ENCODE measurements at regions not wholly inside any gene's neighbourhood (a gene's known extent, or its start where the extent isn't known, plus 50 kb on each side); places are given as distances from the start of the nearest gene placed in this dataset.
"Not testable (repeated sequence)": the region's sequence is repeated elsewhere in the genome, so short reads cannot be mapped to it uniquely, and the experiment has no call there.

- not testable (repeated sequence) for DNase-seq
Measured at GRCh38 chr12:58426437-58426836, 485.1 kb downstream of the ATP23 start.

GRCh38 chr12:58433959-58434358 lies 486.3 kb downstream of the LRIG3 start:
- DNase-seq: no peak

GRCh38 chr12:58434726-58435125 lies 485.6 kb downstream of the LRIG3 start:
- DNase-seq: no peak

- no peak for DNase-seq
Measured at GRCh38 chr12:58435647-58436046, 484.7 kb downstream of the LRIG3 start.

- no peak for DNase-seq
Measured at GRCh38 chr12:58441483-58441882, 478.8 kb downstream of the LRIG3 start.

GRCh38 chr12:58443273-58443980 lies 476.9 kb downstream of the LRIG3 start:
- DNase-seq: no peak

- no peak for DNase-seq
Measured at GRCh38 chr12:58443981-58444371, 476.3 kb downstream of the LRIG3 start.

GRCh38 chr12:58450868-58451482 lies 469.3 kb downstream of the LRIG3 start:
- DNase-seq: no peak

- DNase-seq: no peak
Measured at GRCh38 chr12:58452546-58452945, 467.8 kb downstream of the LRIG3 start.

GRCh38 chr12:58453306-58453705 lies 467.0 kb downstream of the LRIG3 start:
- no peak for DNase-seq

GRCh38 chr12:58455136-58455535 lies 465.2 kb downstream of the LRIG3 start:
- DNase-seq: no peak

GRCh38 chr12:58458102-58458501 lies 462.2 kb downstream of the LRIG3 start:
- no peak for DNase-seq

- DNase-seq: no peak
Measured at GRCh38 chr12:58459191-58459590, 461.1 kb downstream of the LRIG3 start.

- DNase-seq: no peak
Measured at GRCh38 chr12:58463051-58463450, 457.3 kb downstream of the LRIG3 start.

GRCh38 chr12:58465418-58465817 lies 454.9 kb downstream of the LRIG3 start:
- no peak for DNase-seq

- no peak for DNase-seq
Measured at GRCh38 chr12:58470266-58471010, 449.9 kb downstream of the LRIG3 start.

GRCh38 chr12:58479401-58479800 lies 440.9 kb downstream of the LRIG3 start:
- DNase-seq: no peak

GRCh38 chr12:58481811-58482210 lies 438.5 kb downstream of the LRIG3 start:
- no peak for DNase-seq

- DNase-seq: no peak
Measured at GRCh38 chr12:58487255-58487654, 433.0 kb downstream of the LRIG3 start.

GRCh38 chr12:58487678-58488161 lies 432.6 kb downstream of the LRIG3 start:
- no peak for DNase-seq

- no peak for DNase-seq
Measured at GRCh38 chr12:58489394-58489793, 430.9 kb downstream of the LRIG3 start.

GRCh38 chr12:58491306-58491705 lies 429.0 kb downstream of the LRIG3 start:
- DNase-seq: no peak

- DNase-seq: no peak
Measured at GRCh38 chr12:58496411-58497190, 423.7 kb downstream of the LRIG3 start.
